ENCODE measurements at regions not wholly inside any gene's neighbourhood (a gene's known extent, or its start where the extent isn't known, plus 50 kb on each side); places are given as distances from the start of the nearest gene placed in this dataset.

DNA sequence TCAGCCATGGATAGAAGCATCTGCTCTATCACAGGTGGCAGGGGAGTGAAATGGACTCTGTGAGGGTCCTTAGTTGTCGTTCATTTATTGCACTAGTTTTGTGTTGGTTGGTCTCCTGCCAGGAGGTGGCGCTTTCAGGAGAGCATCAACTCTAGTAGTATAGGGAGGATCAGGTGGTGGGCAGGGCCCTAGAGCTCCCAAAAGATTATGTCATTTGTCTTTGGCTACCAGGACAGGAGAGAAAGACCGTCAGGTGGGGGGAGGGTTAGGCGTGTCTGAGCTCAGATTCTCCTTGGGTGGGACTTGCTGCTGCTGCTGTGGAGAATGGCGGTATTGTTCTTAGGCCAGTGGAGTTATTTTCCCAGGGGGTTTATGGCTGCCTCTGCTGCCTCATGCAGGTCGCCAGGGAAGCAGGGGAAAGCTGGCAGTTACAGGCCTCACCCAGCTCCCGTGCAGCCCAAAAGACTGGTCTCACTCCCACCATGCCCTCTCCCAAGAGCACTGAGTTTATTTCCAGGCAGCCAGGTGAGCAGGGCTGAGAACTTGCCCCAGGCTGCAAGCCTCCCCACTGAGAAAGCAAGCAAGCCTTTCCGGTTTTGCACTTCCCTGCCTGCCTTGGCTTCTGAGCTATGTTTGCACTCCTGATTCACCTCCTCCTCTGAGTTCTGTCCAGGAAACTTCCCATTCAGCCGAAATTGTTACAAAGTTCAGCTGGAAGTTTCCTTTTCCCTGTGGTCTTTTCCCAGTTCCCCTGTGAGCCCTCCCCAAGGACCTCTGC lies 317.3 kb downstream of the TAF11L14 start (continued):
- TF ChIP-seq ZBTB40 (IDR thresholded peaks at IDR 0.05) (no peak), ZBTB40 (CRISPR knock-in tag; IDR thresholded peaks at IDR 0.05) (no peak), ZNF770 (CRISPR knock-in tag; IDR thresholded peaks at IDR 0.05) (no peak), MAZ (IDR thresholded peaks at IDR 0.05; ENCODE audit: borderline replicate concordance, low read depth, low read length) (no peak), MAZ (CRISPR knock-in tag; IDR thresholded peaks at IDR 0.05; ENCODE audit: low read depth) (no peak), TERF1 (CRISPR knock-in tag; IDR thresholded peaks at IDR 0.05) (no peak), KIAA2018 (CRISPR knock-in tag; IDR thresholded peaks at IDR 0.05; ENCODE audit: borderline replicate concordance) (no peak)

All from HepG2 (cell line).